GM18909 (cell line): ENCODE measurements at regions not wholly inside any gene's neighbourhood (a gene's known extent, or its start where the extent isn't known, plus 50 kb on each side); places are given as distances from the start of the nearest gene placed in this dataset.

Source experiments
- ATAC-seq: cut with Tn5 transposase; IDR thresholded peaks from one replicate; pipeline ENCODE4 v1.9.1; 2021; ENCODE audit warnings: mild to moderate bottlenecking; ENCODE audit not compliant: unreplicated experiment, poor library complexity

- peak; percentile 48 for ATAC-seq
Observed at GRCh38 chr3:35946121-35946853, 307.0 kb downstream of the ARPP21 start.

- ATAC-seq = peak; percentile 18
Observed at GRCh38 chr3:35946854-35947515, 307.7 kb downstream of the ARPP21 start.

- no peak for ATAC-seq
Observed at GRCh38 chr3:35950021-35950420, 310.7 kb downstream of the ARPP21 start.

GRCh38 chr3:35954413-35954812 is 315.1 kb downstream of the ARPP21 start:
- no peak for ATAC-seq

GRCh38 chr3:35965908-35966307 is 326.6 kb downstream of the ARPP21 start:
- no peak for ATAC-seq

- ATAC-seq = no peak
Observed at GRCh38 chr3:35966629-35967464, 327.5 kb downstream of the ARPP21 start.

- ATAC-seq = no peak
Observed at GRCh38 chr3:35968043-35968622, 328.8 kb downstream of the ARPP21 start.

GRCh38 chr3:35969406-35969805 is 330.1 kb downstream of the ARPP21 start:
- ATAC-seq = no peak

- ATAC-seq = no peak
Observed at GRCh38 chr3:35970793-35971192, 331.5 kb downstream of the ARPP21 start.

- ATAC-seq = no peak
Observed at GRCh38 chr3:35971686-35972085, 332.4 kb downstream of the ARPP21 start.

GRCh38 chr3:35974872-35975271 is 335.5 kb downstream of the ARPP21 start:
- ATAC-seq = no peak

GRCh38 chr3:35986161-35986560 is 346.8 kb downstream of the ARPP21 start:
- ATAC-seq = no peak

GRCh38 chr3:35987386-35987785 is 348.1 kb downstream of the ARPP21 start:
- no peak for ATAC-seq

GRCh38 chr3:35992041-35992440 is 352.7 kb downstream of the ARPP21 start:
- ATAC-seq = no peak

- no peak for ATAC-seq
Observed at GRCh38 chr3:36011791-36012190, 368.5 kb upstream of the STAC start.

- no peak for ATAC-seq
Observed at GRCh38 chr3:36013425-36013824, 366.9 kb upstream of the STAC start.

- ATAC-seq = no peak
Observed at GRCh38 chr3:36025232-36025631, 355.1 kb upstream of the STAC start.

- ATAC-seq = no peak
Observed at GRCh38 chr3:36032180-36033047, 347.9 kb upstream of the STAC start.

GRCh38 chr3:36058404-36059030 is 321.8 kb upstream of the STAC start:
- ATAC-seq = no peak
